D721Med (cell line): ENCODE measurements at regions not wholly inside any gene's neighbourhood (a gene's known extent, or its start where the extent isn't known, plus 50 kb on each side); places are given as distances from the start of the nearest gene placed in this dataset.

Experiments used
- DNase-seq: peaks from one replicate; pipeline ENCODE4 v3.0.0; 2011; ENCODE audit warnings: low spot score; ENCODE audit not compliant: insufficient read length
- FAIRE-seq: peaks from 2 replicates; lab custom pipeline; 2011; peaks lifted over from hg19 to GRCh38; lab: Jason Lieb, UNC
- TF ChIP-seq, protein P1 (sequence below): IDR thresholded peaks from 2 replicates; pipeline ENCODE4 v1.5.1; 2012; ENCODE audit warnings: mild to moderate bottlenecking, control low read depth; ENCODE audit not compliant: insufficient read depth; ENCODE audit errors: missing control alignments

DNA sequence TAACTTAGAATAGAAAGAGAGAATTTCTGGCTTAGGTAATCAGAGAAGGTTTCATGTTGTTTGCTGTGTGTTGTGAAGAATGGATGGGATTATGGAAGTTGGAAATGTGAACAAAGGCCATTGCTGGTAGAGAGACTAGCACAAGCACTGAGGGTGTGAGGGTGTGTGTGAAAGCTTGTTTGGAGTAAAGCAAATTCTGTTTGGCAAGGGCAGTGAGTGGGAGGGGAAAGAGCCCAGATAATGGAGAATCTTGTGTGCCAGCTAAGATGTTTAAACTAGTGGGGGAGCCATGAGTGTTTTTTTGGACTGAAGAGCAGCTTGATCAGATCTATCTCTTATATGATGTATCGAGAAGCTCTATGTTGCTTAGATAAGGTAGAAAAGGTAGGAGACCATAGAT lies 107.1 kb downstream of the DISP1 start:
- TF ChIP-seq, protein P1, sequence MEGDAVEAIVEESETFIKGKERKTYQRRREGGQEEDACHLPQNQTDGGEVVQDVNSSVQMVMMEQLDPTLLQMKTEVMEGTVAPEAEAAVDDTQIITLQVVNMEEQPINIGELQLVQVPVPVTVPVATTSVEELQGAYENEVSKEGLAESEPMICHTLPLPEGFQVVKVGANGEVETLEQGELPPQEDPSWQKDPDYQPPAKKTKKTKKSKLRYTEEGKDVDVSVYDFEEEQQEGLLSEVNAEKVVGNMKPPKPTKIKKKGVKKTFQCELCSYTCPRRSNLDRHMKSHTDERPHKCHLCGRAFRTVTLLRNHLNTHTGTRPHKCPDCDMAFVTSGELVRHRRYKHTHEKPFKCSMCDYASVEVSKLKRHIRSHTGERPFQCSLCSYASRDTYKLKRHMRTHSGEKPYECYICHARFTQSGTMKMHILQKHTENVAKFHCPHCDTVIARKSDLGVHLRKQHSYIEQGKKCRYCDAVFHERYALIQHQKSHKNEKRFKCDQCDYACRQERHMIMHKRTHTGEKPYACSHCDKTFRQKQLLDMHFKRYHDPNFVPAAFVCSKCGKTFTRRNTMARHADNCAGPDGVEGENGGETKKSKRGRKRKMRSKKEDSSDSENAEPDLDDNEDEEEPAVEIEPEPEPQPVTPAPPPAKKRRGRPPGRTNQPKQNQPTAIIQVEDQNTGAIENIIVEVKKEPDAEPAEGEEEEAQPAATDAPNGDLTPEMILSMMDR = no peak
- DNase-seq = no peak
- FAIRE-seq = no peak

DNA sequence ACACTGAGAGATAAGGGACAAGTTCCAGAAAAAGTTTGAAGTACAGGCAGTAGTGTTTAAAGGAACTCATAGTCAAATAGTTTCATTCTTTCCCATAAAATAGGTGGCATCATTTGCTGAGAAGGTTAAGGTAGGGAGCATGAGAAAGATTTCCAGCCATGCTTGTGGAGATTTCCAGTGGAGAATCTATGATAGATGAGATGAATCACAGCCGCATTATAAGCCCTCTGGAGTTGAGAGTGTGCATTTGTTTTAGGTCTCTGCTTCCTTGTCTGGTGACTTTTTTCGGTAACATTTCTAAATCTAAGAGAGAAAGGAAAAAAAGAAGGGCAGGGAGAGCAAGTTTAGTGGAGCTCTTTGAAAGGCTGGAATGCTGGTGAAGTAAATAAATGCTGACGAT lies 108.7 kb downstream of the DISP1 start:
- DNase-seq (no peak), FAIRE-seq (no peak)
- TF ChIP-seq, protein P1 = no peak

DNA sequence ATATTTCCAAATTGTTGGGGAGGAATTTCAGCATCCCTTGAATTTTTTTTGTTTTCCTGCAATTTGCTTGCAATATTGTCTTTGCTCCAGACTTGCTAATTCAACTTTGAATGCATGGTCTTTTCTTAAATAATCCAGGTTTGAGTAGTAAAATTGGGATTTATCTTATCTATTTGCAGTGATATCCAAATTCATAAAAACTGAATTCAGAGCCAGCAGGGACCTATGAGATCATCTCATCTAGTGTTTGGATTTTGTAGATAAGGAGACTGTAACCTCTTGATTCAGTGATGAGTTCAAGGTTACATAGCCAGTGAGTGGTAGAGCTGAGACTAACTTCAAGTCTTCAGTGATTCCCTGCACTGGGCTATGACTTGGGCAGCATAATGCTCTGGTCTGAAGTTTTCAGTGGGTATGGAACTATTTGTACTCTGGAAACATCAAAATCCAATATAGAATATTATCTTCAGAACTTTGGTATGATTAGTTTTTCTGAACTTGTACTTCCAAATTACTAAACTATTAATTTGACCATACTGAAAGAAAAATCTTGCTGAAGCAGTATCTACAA lies 109.4 kb downstream of the DISP1 start:
- DNase-seq = no peak
- peak; percentile 74 for FAIRE-seq
- TF ChIP-seq, protein P1 = no peak

DNA sequence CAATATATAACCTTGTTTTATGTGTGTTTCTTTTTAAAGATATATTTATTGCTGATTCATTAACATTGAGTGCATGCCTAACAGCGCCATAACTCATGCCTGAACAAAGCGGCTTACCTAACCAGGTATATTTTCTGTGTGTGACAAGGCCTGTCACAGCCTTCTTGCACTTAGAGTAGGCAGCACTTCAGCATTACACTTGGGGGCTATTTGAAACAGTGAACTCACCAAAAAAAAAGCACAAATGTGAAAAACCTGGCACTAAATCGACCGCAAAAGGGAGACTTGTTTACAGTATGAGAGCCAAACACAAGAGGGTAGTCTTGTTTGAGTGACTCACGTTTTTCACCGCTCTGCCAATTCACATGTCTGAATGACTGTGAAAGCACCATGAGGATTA lies 111.7 kb downstream of the DISP1 start:
- TF ChIP-seq, protein P1 = no peak
- FAIRE-seq (no peak), DNase-seq (no peak)

DNA sequence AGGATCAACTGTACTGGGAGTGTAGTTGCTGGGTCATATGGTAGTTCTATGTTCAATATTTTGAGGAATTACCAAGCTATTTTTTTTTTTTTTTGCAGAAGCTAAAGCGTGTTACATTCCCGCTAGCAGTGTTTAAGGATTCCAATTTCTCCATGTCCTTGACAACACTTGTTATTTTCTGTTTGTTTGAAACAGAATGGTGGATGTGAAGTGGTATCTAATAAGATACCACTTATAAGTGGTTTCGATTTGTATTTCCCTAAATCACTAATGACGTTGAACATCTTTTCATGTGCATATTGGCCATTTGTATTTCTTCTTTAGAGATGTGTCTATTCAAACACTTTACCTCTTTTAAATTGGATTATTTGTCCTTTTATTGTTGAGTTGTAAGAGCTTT lies 112.2 kb downstream of the DISP1 start:
- DNase-seq (no peak), FAIRE-seq (peak; percentile 93)
- TF ChIP-seq, protein P1 = no peak

DNA sequence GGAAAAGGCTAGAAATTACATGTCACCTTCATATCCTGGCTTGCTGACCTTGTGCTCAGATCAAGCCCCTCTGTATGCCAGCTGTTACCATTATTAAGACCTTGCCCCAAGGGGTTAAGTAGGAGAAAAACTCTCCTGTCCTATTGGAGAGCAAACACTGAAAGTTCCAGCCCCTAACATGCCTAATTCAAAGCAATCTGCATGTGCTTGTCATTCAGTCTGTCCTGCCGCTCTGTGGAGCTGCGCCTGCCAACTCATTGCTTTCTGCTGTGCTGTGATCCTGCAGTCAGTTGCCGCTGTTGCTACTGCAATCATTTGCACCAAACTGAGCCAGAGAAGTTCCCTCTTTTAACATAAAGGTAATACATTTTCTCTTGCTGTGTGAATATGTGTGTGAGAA lies 113.4 kb downstream of the DISP1 start:
- TF ChIP-seq, protein P1 = no peak
- peak; percentile 98 for FAIRE-seq
- no peak for DNase-seq

DNA sequence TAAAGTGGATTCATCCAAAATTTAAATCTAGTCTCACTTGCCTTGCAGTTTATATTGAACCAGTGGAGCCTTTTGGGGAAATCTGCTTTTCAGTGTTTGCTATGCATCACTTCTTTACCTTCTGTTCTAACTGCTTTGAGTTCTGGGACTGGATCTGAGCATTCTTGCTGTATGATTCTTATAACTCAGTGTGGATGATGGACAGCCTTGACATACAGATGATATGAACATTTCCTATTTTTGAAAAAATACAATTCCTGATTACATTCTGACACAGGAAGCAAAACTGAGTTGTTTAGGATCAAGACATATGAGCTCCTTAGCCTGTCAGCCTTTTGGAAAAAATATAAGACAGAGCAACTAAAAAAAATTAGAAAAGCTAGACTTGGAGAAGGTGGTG lies 115.2 kb downstream of the DISP1 start:
- DNase-seq (no peak), FAIRE-seq (peak; percentile 89)
- TF ChIP-seq, protein P1 = no peak
